Cardiac muscle cell (in vitro differentiated cells and primary cell): ENCODE measurements at regions not wholly inside any gene's neighbourhood (a gene's known extent, or its start where the extent isn't known, plus 50 kb on each side); places are given as distances from the start of the nearest gene placed in this dataset.

ENCODE experiments used
- DNase-seq, 2 donors: peaks; one replicate each; pipeline versions ENCODE4 v3.0.0 to v3.0.0-alpha.2; 2010 to 2017; ENCODE audit warnings: low read depth in 1 of 2, low spot score in 1 of 2
- H3K27ac ChIP-seq: fragments of 200-600 bp; sonication (generic); 2 replicates; pipeline ENCODE4 v1.5.1; 2016
- H3K27me3 ChIP-seq: fragments of 200-600 bp; sonication (generic); 2 replicates; pipeline ENCODE4 v1.6.0; 2016; ENCODE audit warnings: control low read depth
- H3K36me3 ChIP-seq: fragments of 200-600 bp; sonication (generic); 2 replicates; pipeline ENCODE4 v1.5.1; 2016; ENCODE audit warnings: control low read depth
- H3K4me1 ChIP-seq: fragments of 200-600 bp; sonication (generic); 2 replicates; pipeline ENCODE4 v1.8.1; 2017; ENCODE audit warnings: low read depth, mild to moderate bottlenecking, mixed run types
- H3K4me3 ChIP-seq: fragments of 200-600 bp; sonication (generic); 2 replicates; pipeline ENCODE4 v1.5.1; 2016; ENCODE audit warnings: mild to moderate bottlenecking
- H3K9me3 ChIP-seq: fragments of 200-600 bp; sonication (generic); 2 replicates; pipeline ENCODE4 v1.5.1; 2017; ENCODE audit warnings: low read depth, mild to moderate bottlenecking, control low read depth
- TF ChIP-seq, protein P1 (sequence below): IDR thresholded peaks from 2 replicates; pipeline ENCODE4 v1.5.1; 2012; ENCODE audit warnings: low read depth, mild to moderate bottlenecking, low read length

DNA sequence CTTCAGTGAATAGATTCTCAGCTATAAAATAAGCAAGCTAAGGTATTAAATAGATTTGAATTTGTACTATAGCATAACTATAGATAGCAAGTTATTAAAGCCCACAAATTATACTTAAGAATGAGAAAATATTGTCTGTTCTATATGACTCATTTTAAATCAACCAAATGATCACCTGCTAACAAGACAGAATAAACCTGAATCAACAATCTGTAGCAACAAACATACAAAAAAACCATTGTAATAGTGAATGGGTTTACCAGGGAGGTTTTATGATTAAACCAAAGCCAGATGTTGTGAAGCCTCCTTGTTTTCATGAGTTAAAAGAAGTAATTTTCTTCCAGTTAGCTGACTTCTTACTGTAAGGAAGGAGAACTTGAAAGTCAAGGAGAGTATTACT is 71.9 kb upstream of the HTR1B start:
- H3K4me3 ChIP-seq = no peak overlapping the region
- TF ChIP-seq, protein P1, sequence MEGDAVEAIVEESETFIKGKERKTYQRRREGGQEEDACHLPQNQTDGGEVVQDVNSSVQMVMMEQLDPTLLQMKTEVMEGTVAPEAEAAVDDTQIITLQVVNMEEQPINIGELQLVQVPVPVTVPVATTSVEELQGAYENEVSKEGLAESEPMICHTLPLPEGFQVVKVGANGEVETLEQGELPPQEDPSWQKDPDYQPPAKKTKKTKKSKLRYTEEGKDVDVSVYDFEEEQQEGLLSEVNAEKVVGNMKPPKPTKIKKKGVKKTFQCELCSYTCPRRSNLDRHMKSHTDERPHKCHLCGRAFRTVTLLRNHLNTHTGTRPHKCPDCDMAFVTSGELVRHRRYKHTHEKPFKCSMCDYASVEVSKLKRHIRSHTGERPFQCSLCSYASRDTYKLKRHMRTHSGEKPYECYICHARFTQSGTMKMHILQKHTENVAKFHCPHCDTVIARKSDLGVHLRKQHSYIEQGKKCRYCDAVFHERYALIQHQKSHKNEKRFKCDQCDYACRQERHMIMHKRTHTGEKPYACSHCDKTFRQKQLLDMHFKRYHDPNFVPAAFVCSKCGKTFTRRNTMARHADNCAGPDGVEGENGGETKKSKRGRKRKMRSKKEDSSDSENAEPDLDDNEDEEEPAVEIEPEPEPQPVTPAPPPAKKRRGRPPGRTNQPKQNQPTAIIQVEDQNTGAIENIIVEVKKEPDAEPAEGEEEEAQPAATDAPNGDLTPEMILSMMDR = no peak
- H3K27ac ChIP-seq = no peak overlapping the region
- no peaks in the 10 kb centered on the region for H3K4me1 ChIP-seq
- no peaks in the 10 kb centered on the region for H3K9me3 ChIP-seq
- no peaks in the 10 kb centered on the region for H3K27me3 ChIP-seq
- DNase-seq = no peak
- no peaks in the 10 kb centered on the region for H3K36me3 ChIP-seq

DNA sequence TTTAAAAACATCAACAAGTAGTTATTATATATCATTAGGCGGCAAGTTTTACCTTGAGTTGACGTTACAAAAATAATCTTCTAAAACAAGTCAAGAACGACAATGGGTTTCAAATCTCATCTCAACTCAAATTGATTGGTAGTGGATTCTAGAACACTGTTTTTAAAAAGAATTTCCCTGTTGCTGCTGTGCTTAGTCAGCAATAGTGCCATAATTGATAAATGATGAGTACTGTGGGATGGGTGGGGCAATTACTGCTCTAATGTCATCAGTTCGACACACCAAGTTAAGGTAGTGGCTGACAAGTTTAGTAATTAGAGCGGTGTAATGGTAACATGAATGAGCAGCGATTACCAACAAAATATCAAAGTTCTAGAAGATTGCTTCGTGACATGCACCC is 73.4 kb upstream of the HTR1B start:
- DNase-seq = no peak
- no peak overlapping the region for H3K4me3 ChIP-seq
- H3K9me3 ChIP-seq = no peaks in the 10 kb centered on the region
- TF ChIP-seq, protein P1 = no peak
- H3K27ac ChIP-seq = no peak overlapping the region
- no peaks in the 10 kb centered on the region for H3K36me3 ChIP-seq
- no peaks in the 10 kb centered on the region for H3K27me3 ChIP-seq
- H3K4me1 ChIP-seq = no peaks in the 10 kb centered on the region

DNA sequence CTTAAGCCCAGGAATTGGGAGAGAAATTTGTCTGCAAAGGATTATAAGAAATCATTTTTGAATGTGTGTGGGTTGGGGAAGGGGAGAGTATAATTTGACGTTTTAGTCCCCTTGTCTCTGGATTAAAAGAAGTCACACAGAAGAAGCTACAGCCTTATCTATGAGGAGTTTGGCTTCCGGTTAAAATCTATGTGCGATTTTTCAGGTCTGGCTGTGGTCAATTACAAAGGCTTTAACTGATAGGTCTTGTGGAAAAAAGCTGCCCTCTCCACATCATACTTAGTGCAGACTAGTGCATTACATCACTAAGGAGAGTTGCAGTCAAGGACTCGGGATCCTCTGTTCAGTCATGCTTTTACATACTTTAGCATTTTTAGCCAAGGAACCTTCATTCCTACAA is 80.3 kb upstream of the HTR1B start:
- no peaks in the 10 kb centered on the region for H3K36me3 ChIP-seq
- TF ChIP-seq, protein P1 = no peak
- H3K27me3 ChIP-seq = no peaks in the 10 kb centered on the region
- no peak for DNase-seq
- no peaks in the 10 kb centered on the region for H3K9me3 ChIP-seq
- no peaks in the 10 kb centered on the region for H3K4me1 ChIP-seq
- no peak overlapping the region for H3K4me3 ChIP-seq
- H3K27ac ChIP-seq = no peak overlapping the region

DNA sequence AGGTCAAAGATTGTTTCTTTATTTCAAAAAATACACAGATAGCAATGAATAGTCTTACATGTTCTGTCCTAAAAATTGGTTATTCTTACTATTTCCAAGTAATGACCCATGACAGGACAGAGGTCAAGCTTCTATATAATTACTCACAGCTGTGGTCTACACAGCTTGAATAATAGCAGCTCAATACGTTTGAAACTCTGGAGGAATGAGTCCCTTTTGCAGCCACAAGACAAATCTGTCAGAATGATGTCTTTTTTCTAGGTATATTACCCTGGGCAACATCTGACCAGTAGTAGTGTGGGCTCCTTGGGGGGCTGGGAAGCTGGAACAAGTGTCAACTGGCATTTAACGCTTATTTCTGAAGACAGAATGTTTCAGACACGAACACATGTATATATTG is 84.9 kb upstream of the HTR1B start:
- H3K9me3 ChIP-seq = no peaks in the 10 kb centered on the region
- H3K4me1 ChIP-seq = no peaks in the 10 kb centered on the region
- H3K27ac ChIP-seq = no peak overlapping the region
- TF ChIP-seq, protein P1 = no peak
- no peaks in the 10 kb centered on the region for H3K27me3 ChIP-seq
- no peak for DNase-seq
- H3K36me3 ChIP-seq = no peaks in the 10 kb centered on the region
- no peak overlapping the region for H3K4me3 ChIP-seq

DNA sequence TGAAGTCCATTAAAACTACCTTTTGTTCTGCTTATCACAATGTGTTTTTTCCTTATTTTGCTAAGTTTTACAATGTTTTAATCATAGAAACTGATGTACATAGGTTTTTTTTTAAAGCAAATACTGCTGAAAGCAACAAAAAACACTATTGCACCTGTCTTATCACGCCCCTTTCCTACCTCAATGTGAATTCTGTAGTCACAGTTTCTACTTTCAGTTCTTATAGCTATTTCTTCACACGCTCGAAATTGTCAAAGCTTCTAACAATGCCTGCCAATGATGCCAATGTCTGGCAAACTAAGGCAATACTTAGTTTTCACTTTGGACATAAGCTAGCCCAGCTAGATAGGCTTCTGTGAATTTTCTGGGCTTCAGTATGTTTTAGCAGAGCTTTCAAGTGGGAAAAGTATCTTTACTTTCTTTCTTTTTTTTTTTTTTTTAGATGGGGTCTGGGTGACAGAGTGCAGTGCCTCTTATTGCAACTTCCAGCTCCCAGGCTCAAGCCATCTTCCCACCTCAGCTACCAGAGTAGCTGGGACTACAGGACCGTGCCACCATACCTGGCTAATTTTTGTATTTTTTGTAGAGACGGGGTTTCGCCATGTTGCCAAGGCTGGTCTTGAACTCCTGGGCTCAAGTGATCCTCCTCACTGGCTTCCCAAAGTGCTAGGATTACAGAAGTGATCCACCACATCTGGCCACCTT is 85.5 kb upstream of the HTR1B start:
- Histone ChIP-seq H3K4me1 (no peaks in the 10 kb centered on the region), H3K27me3 (no peaks in the 10 kb centered on the region), H3K27ac (no peak overlapping the region), H3K4me3 (no peak overlapping the region), H3K9me3 (no peaks in the 10 kb centered on the region), H3K36me3 (no peaks in the 10 kb centered on the region)
- TF ChIP-seq, protein P1 = no peak
- no peak for DNase-seq
